ENCODE measurements at regions not wholly inside any gene's neighbourhood (a gene's known extent, or its start where the extent isn't known, plus 50 kb on each side); places are given as distances from the start of the nearest gene placed in this dataset.

GRCh38 chr1:47568763-47569162, 130.9 kb downstream of the FOXD2 start:
- TF ChIP-seq, protein P1, sequence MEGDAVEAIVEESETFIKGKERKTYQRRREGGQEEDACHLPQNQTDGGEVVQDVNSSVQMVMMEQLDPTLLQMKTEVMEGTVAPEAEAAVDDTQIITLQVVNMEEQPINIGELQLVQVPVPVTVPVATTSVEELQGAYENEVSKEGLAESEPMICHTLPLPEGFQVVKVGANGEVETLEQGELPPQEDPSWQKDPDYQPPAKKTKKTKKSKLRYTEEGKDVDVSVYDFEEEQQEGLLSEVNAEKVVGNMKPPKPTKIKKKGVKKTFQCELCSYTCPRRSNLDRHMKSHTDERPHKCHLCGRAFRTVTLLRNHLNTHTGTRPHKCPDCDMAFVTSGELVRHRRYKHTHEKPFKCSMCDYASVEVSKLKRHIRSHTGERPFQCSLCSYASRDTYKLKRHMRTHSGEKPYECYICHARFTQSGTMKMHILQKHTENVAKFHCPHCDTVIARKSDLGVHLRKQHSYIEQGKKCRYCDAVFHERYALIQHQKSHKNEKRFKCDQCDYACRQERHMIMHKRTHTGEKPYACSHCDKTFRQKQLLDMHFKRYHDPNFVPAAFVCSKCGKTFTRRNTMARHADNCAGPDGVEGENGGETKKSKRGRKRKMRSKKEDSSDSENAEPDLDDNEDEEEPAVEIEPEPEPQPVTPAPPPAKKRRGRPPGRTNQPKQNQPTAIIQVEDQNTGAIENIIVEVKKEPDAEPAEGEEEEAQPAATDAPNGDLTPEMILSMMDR (conservative IDR thresholded peaks at IDR 0.05): no peak
- TF ChIP-seq EZH2 (IDR thresholded peaks at IDR 0.05; ENCODE audit: low read depth): no peak
